HG03060 (cell line): ENCODE measurements at regions not wholly inside any gene's neighbourhood (a gene's known extent, or its start where the extent isn't known, plus 50 kb on each side); places are given as distances from the start of the nearest gene placed in this dataset.

Experiments
- ATAC-seq: cut with Tn5 transposase; IDR thresholded peaks from one replicate; pipeline ENCODE4 v1.9.1; 2021; ENCODE audit warnings: low read depth, moderate number of reproducible peaks; ENCODE audit not compliant: unreplicated experiment

DNA sequence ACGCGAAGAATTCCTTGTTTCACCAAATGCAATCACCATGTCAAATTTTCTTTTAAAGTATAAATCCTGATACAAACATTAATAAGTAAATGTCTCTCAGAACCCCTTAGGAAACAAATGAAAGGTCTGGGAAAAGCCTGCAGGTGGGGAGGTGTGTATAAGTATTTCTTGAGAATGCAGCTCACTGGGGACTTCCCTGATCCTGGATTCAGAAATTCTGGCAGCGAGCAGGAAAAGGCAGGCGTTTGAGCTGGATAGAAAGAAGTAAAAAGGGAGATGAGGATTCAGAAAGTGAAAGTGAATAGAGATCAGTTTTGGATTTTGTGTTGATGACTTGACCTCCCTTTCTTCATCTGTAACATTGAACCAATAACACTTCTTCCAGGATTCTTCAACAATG lies 68.3 kb upstream of the CTSC start:
- no peak for ATAC-seq

DNA sequence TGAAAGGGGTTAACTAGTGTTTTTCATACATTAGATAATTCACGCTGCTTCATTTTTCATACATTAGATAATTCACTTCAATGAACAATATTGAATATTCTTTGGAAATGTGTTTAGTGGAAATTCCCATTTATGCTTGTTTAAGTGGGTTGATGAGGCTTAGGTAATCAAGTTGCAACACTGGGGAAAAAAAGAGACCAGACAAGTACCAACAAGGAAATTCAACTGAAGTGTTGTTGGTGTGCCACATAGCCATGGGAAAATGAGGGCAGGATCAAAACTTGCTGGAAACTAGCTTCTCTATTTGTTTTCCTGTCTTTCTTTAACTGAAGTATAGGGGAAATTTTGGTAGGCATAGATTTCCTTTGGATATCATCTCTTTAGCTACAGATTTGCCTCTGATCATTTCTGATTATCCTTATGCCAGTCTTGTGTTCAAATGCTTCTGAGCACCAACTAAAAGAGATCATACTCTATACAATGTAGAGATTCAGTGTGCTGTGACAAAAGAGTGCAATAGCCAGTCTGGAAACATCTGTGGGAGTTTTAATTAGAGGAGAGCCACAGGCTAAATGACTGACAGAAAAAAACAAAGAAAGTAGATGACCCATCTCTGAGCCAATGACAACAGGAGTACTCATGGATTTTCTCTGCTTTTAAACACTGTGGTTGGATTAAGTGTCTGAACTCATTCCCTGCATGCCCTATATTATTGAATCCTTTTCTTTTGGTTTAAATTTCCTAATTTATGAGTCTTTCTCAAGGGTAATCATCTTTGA lies 67.6 kb upstream of the CTSC start:
- ATAC-seq, result no peak

GRCh38 chr11:88404391-88404790 lies 66.9 kb upstream of the CTSC start:
- ATAC-seq, result no peak

- no peak for ATAC-seq
Measured at GRCh38 chr11:88402784-88403183, 65.2 kb upstream of the CTSC start.

GRCh38 chr11:88402192-88402715 lies 64.7 kb upstream of the CTSC start:
- ATAC-seq, result no peak

GRCh38 chr11:88398791-88399570 lies 61.4 kb upstream of the CTSC start:
- ATAC-seq, result no peak

DNA sequence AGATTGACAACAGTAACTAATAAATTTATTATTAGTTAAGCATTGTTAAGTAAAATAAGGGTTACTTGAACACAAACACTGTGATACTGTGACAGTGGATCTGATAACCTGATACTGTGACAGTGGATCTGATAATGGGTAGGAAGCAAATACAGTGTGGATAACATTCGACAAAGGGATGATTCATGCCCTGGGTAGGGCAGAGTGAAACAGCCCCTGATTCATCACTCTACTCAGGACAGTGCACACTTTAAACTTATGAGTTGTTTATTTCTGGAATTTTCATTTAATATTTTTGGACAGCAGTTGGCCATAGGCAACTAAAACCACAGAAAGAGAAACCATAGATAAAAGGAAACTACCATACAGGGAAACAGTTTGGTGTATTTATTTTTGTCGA lies 60.8 kb upstream of the CTSC start:
- ATAC-seq, result no peak

- no peak for ATAC-seq
Measured at GRCh38 chr11:88390254-88390653, 52.7 kb upstream of the CTSC start.

- ATAC-seq, result no peak
Measured at GRCh38 chr11:88387957-88388356, 50.4 kb upstream of the CTSC start.
